PC-9 (cell line): ENCODE measurements at regions not wholly inside any gene's neighbourhood (a gene's known extent, or its start where the extent isn't known, plus 50 kb on each side); places are given as distances from the start of the nearest gene placed in this dataset.

Source experiments
- BruUV-seq: library from RNA; stranded (reverse); fragments of 400-500 nt; replicated peaks from 2 replicates; lab custom pipeline; 2021; lab: Mats Ljungman, UMichigan
- CTCF ChIA-PET: fragments of 300-600 bp; sonication (Branson Sonifier 250); formaldehyde crosslinking; loops from one replicate; lab custom pipeline; 2022; ENCODE audit warnings: antibody characterized with exemption; lab: Charles Lee
- POLR2A ChIA-PET: fragments of 300-600 bp; sonication (Branson Sonifier 250); formaldehyde crosslinking; loops from one replicate; lab custom pipeline; 2022; ENCODE audit warnings: antibody characterized with exemption; ENCODE audit not compliant: unreplicated experiment; lab: Charles Lee
- DNase-seq, 2 experiments: peaks; one replicate each; pipeline versions ENCODE4 v3.0.0 to v3.0.0-alpha.2; 2015 to 2022; ENCODE audit warnings: mixed read lengths in 1 of 2
- H2AFZ ChIP-seq: fragments of 200-600 bp; sonication (generic); 2 replicates; pipeline ENCODE4 v1.8.1; 2017; ENCODE audit warnings: antibody characterized with exemption
- H3F3A ChIP-seq: fragments of 200-600 bp; sonication (generic); 2 replicates; pipeline ENCODE4 v1.8.1; 2017; ENCODE audit warnings: antibody characterized with exemption, mild to moderate bottlenecking, low read depth; ENCODE audit not compliant: insufficient read depth
- H3K27ac ChIP-seq: fragments of 200-600 bp; sonication (generic); 2 replicates; pipeline ENCODE4 v1.6.1; 2016; ENCODE audit warnings: mixed run types
- H3K27me3 ChIP-seq: fragments of 200-600 bp; sonication (generic); 2 replicates; pipeline ENCODE4 v1.6.1; 2016; ENCODE audit warnings: low read depth, mixed run types; ENCODE audit not compliant: insufficient read depth
- H3K36me3 ChIP-seq: fragments of 200-600 bp; sonication (generic); 2 replicates; pipeline ENCODE4 v1.6.1; 2016; ENCODE audit warnings: low read depth, mixed run types
- H3K4me1 ChIP-seq: fragments of 200-600 bp; sonication (generic); replicated peaks from 2 replicates; pipeline ENCODE4 v1.6.1; 2016; ENCODE audit warnings: mixed run types; ENCODE audit not compliant: insufficient read depth
- H3K4me2 ChIP-seq: fragments of 200-600 bp; sonication (generic); 2 replicates; pipeline ENCODE4 v1.6.1; 2017; ENCODE audit warnings: mixed run types
- H3K4me3 ChIP-seq: fragments of 200-600 bp; sonication (generic); 2 replicates; pipeline ENCODE4 v1.6.1; 2016; ENCODE audit warnings: mixed run types
- H3K79me2 ChIP-seq: fragments of 200-600 bp; sonication (generic); 2 replicates; pipeline ENCODE4 v1.6.1; 2017; ENCODE audit warnings: low read depth, mixed run types
- H3K9me2 ChIP-seq: fragments of 200-600 bp; sonication (generic); 2 replicates; pipeline ENCODE4 v1.8.1; 2017; ENCODE audit warnings: mild to moderate bottlenecking; ENCODE audit not compliant: insufficient read depth
- H3K9me3 ChIP-seq: fragments of 200-600 bp; sonication (generic); 2 replicates; pipeline ENCODE4 v1.8.1; 2016; ENCODE audit warnings: low read depth; ENCODE audit not compliant: insufficient read depth
- H4K20me1 ChIP-seq: fragments of 200-600 bp; sonication (generic); 2 replicates; pipeline ENCODE4 v1.8.1; 2017; ENCODE audit not compliant: insufficient read depth
- CTCF ChIP-seq: fragments of 200-600 bp; sonication (generic); conservative IDR thresholded peaks from 2 replicates; pipeline ENCODE4 v1.6.1; 2017; ENCODE audit warnings: mixed run types, antibody characterized with exemption, mild to moderate bottlenecking, moderate library complexity
- EZH2 ChIP-seq: fragments of 200-600 bp; sonication (generic); IDR thresholded peaks from 2 replicates; pipeline ENCODE4 v1.8.0; 2017; ENCODE audit warnings: antibody characterized with exemption, low read depth
- intact Hi-C: fragments of 100-400 bp; cut with micrococcal nuclease; formaldehyde crosslinking; loops from one replicate; pipeline ENCODE4 v1.10.0; 2022; ENCODE audit not compliant: unreplicated experiment

- Histone ChIP-seq H3K27ac (no peak overlapping the region), H3K9me3 (no peaks in the 10 kb centered on the region), H4K20me1 (no peaks in the 10 kb centered on the region), H3F3A (no peaks in the 10 kb centered on the region), H3K27me3 (no peaks in the 10 kb centered on the region), H2AFZ (no peak overlapping the region), H3K36me3 (no peaks in the 10 kb centered on the region), H3K79me2 (no peaks in the 10 kb centered on the region), H3K4me2 (no peak overlapping the region), H3K4me1 (no peaks in the 10 kb centered on the region), H3K4me3 (no peak overlapping the region), H3K9me2 (no peaks in the 10 kb centered on the region)
- no peak for DNase-seq
- intact Hi-C loops = no loop called here
- TF ChIP-seq CTCF (no peak), EZH2 (no peak)
- ChIA-PET POLR2A (interaction anchor here (0.6 kb wide), 1 partner anchor 122 kb away, joined by 6 read pairs; no protein-coding TSS in a partner anchor), CTCF (no interaction called here)
- BruUV-seq = no TSS peak
These were observed 100.3 kb upstream of the RAP1B start for GRCh38 chr12:68510397-68510796.

- Histone ChIP-seq H3K27me3 (no peaks in the 10 kb centered on the region), H3K79me2 (no peaks in the 10 kb centered on the region), H2AFZ (no peak overlapping the region), H3K27ac (no peak overlapping the region), H3K4me2 (no peak overlapping the region), H4K20me1 (no peaks in the 10 kb centered on the region), H3K4me3 (no peak overlapping the region), H3F3A (no peaks in the 10 kb centered on the region), H3K36me3 (no peaks in the 10 kb centered on the region), H3K4me1 (no peaks in the 10 kb centered on the region), H3K9me2 (no peaks in the 10 kb centered on the region), H3K9me3 (no peaks in the 10 kb centered on the region)
- intact Hi-C loops = no loop called here
- BruUV-seq = no TSS peak
- ChIA-PET POLR2A (no interaction called here), CTCF (no interaction called here)
- TF ChIP-seq EZH2 (no peak), CTCF (no peak)
- DNase-seq = no peak
These were observed 95.8 kb upstream of the RAP1B start for GRCh38 chr12:68514807-68515411.

GRCh38 chr12:68515793-68516192 lies 94.9 kb upstream of the RAP1B start:
- DNase-seq = no peak
- intact Hi-C loops = no loop called here
- H3K4me3 ChIP-seq = no peak overlapping the region
- H3K9me3 ChIP-seq = no peaks in the 10 kb centered on the region
- no TSS peak for BruUV-seq
- no peaks in the 10 kb centered on the region for H3F3A ChIP-seq
- H3K9me2 ChIP-seq = no peaks in the 10 kb centered on the region
- POLR2A ChIA-PET = interaction anchor here (0.6 kb wide), 1 partner anchor 150 kb away, joined by 5 read pairs; no protein-coding TSS in a partner anchor
- H3K27ac ChIP-seq = no peak overlapping the region
- no peaks in the 10 kb centered on the region for H3K79me2 ChIP-seq
- H4K20me1 ChIP-seq = no peaks in the 10 kb centered on the region
- TF ChIP-seq EZH2 (no peak), CTCF (no peak)
- no peak overlapping the region for H3K4me2 ChIP-seq
- no peak overlapping the region for H2AFZ ChIP-seq
- no peaks in the 10 kb centered on the region for H3K27me3 ChIP-seq
- no peaks in the 10 kb centered on the region for H3K36me3 ChIP-seq
- CTCF ChIA-PET = no interaction called here
- no peaks in the 10 kb centered on the region for H3K4me1 ChIP-seq
